K562 (cell line): ENCODE measurements at regions not wholly inside any gene's neighbourhood (a gene's known extent, or its start where the extent isn't known, plus 50 kb on each side); places are given as distances from the start of the nearest gene placed in this dataset.
A peak's percentile ranks its signal among the peaks of the same experiment; 100 is the strongest.

Source experiments
- ATAC-seq: fragments of 200-7000 bp; cut with Tn5 transposase; 3 replicates; pipeline ENCODE4 v1.9.1; 2020; ENCODE audit warnings: moderate library complexity
- BruUV-seq: library from RNA; stranded (reverse); fragments of 400-500 nt; replicated peaks from 2 replicates; lab custom pipeline; 2021; lab: Mats Ljungman, UMichigan
- CTCF ChIA-PET: fragments of 300-600 bp; formaldehyde crosslinking; extraction: SDS; loops from one replicate; lab custom pipeline; 2021; ENCODE audit warnings: low intra/inter-chr PET ratio; lab: Yijun Ruan, JAX
- POLR2A ChIA-PET: fragments of 300-600, 350-650 bp; sonication (Branson Sonifier 250); formaldehyde crosslinking; extraction: SDS; loops from one replicate; lab custom pipeline; 2021; ENCODE audit warnings: antibody characterized with exemption, inconsistent platforms; lab: Yijun Ruan, JAX
- DNase-seq, 4 experiments: peaks; one replicate each; pipeline versions ENCODE4 v3.0.0 to v3.0.0-alpha.2; 2011 to 2018; ENCODE audit warnings: low spot score in 3 of 4, mixed read lengths in 3 of 4; ENCODE audit errors: extremely low read depth in 1 of 4
- FAIRE-seq: peaks from 2 replicates; lab custom pipeline; 2011; peaks lifted over from hg19 to GRCh38; lab: Jason Lieb, UNC
- H2AFZ ChIP-seq: 2 replicates; pipeline ENCODE4 v1.6.0; 2011; ENCODE audit warnings: low read depth, low read length, control low read depth, inconsistent platforms
- H3K27ac ChIP-seq: fragments of 200-600 bp; 3 replicates; pipeline ENCODE4 v1.8.0; 2011; ENCODE audit warnings: low read depth, mild to moderate bottlenecking, control low read depth, inconsistent platforms, low read length, moderate library complexity, mixed read lengths; ENCODE audit errors: extremely low read depth
- H3K27me3 ChIP-seq, 2 experiments: fragments of 300-600 bp in 1 of 2; 2 replicates in 1 of 2; 3 replicates in 1 of 2; pipeline versions ENCODE4 v1.6.0 to v1.8.0; 2011; ENCODE audit warnings: inconsistent platforms in 2 of 2, low read length in 2 of 2, mild to moderate bottlenecking in 1 of 2, mixed read lengths in 1 of 2, moderate library complexity in 1 of 2; ENCODE audit not compliant: control insufficient read depth in 2 of 2, insufficient read depth in 2 of 2
- H3K36me3 ChIP-seq: fragments of 300-600 bp; 3 replicates; pipeline ENCODE4 v1.8.0; 2011; ENCODE audit warnings: mild to moderate bottlenecking, low read length, inconsistent platforms; ENCODE audit not compliant: control insufficient read depth, insufficient read depth
- H3K4me1 ChIP-seq, 2 experiments: fragments of 200-600 bp in 1 of 2; replicated peaks in 1 of 2; 2 replicates in 1 of 2; 3 replicates in 1 of 2; pipeline versions ENCODE4 v1.5.1 to v1.8.0; 2011; ENCODE audit warnings: inconsistent platforms in 2 of 2, low read length in 2 of 2, mild to moderate bottlenecking in 1 of 2, mixed read lengths in 1 of 2, moderate library complexity in 1 of 2; ENCODE audit not compliant: control insufficient read depth in 2 of 2, insufficient read depth in 2 of 2
- H3K4me2 ChIP-seq: 2 replicates; pipeline ENCODE4 v1.6.1; 2011; ENCODE audit warnings: low read length, control low read depth, inconsistent platforms, mixed read lengths; ENCODE audit not compliant: insufficient read depth
- H3K4me3 ChIP-seq: fragments of 200-600 bp; sonication (generic), shearing (Covaris generic); 2 replicates; pipeline ENCODE4 v1.5.1; 2016; ENCODE audit warnings: control low read depth, inconsistent platforms
- H3K79me2 ChIP-seq: fragments of 200-600 bp; 3 replicates; pipeline ENCODE4 v1.8.0; 2011; ENCODE audit warnings: low read length, inconsistent platforms; ENCODE audit not compliant: control insufficient read depth, insufficient read depth
- H3K9ac ChIP-seq, 2 experiments: 2 replicates each; pipeline versions ENCODE4 v1.6.0 to v1.6.1; 2011; ENCODE audit warnings: low read depth in 2 of 2, low read length in 2 of 2, control low read depth in 1 of 2, inconsistent platforms in 1 of 2, mild to moderate bottlenecking in 1 of 2, mixed read lengths in 1 of 2; ENCODE audit not compliant: insufficient read depth in 1 of 2
- H3K9me1 ChIP-seq: one replicate; pipeline ENCODE4 v1.6.0; 2011; ENCODE audit warnings: inconsistent platforms, mild to moderate bottlenecking, low read length, moderate library complexity; ENCODE audit not compliant: control insufficient read depth, insufficient read depth
- H3K9me3 ChIP-seq: replicated peaks from 2 replicates; pipeline ENCODE4 v1.5.1; 2011; ENCODE audit warnings: low read depth, low read length, inconsistent platforms; ENCODE audit not compliant: control insufficient read depth, insufficient read depth
- H4K20me1 ChIP-seq: replicated peaks from 2 replicates; pipeline ENCODE4 v1.6.1; 2011; ENCODE audit warnings: low read length, inconsistent platforms, mixed read lengths; ENCODE audit not compliant: control insufficient read depth, insufficient read depth
- CTCF ChIP-seq, 3 experiments: IDR thresholded peaks in 2 of 3; conservative IDR thresholded peaks in 1 of 3; 2 replicates each; pipeline ENCODE4 v1.5.1; 2011 to 2012; ENCODE audit warnings: low read length in 3 of 3, mild to moderate bottlenecking in 3 of 3, control low read depth in 2 of 3, improper control_type of control experiment in 1 of 3, inconsistent platforms in 1 of 3, low read depth in 1 of 3, mixed read lengths in 1 of 3, moderate library complexity in 1 of 3; ENCODE audit not compliant: insufficient read depth in 2 of 3
- HBP1 ChIP-seq: fragments of 450-650 bp; formaldehyde crosslinking; IDR thresholded peaks from 2 replicates; pipeline ENCODE4 v1.4.0; 2022; ENCODE audit warnings: missing genetic modification characterization
- WGBS: fragments of 100-300 bp; shearing (Covaris generic); methylation state at CpG from one replicate; pipeline ENCODE4 v1.1.6; 2016; ENCODE audit warnings: low coverage, mixed read lengths; ENCODE audit not compliant: insufficient coverage; ENCODE audit errors: missing lambda C conversion rate; 5-methylcytosine and 5-hydroxymethylcytosine counted together
- in situ Hi-C: fragments of 300-500 bp; cut with MboI; formaldehyde crosslinking; loops from 4 replicates; pipeline ENCODE4 v1.15.0; 2018; ENCODE audit warnings: inconsistent platforms, mixed read lengths
- intact Hi-C: fragments of 100-400 bp; cut with micrococcal nuclease; formaldehyde crosslinking; loops from 2 replicates; pipeline ENCODE4 v1.14.2; 2022

GRCh38 chr19:27775395-27775794, 1437.6 kb downstream of the UQCRFS1 start:
- intact Hi-C loops = no loop called here
- no peaks in the 10 kb centered on the region for H4K20me1 ChIP-seq
- WGBS = 92% methylated on average over 3 of the region's 6 CpGs

More at GRCh38 chr19:27775395-27775794, 1437.6 kb downstream of the UQCRFS1 start:
- ChIA-PET POLR2A (interaction anchor here (0.6 kb wide), 1 partner anchor 22 kb away, joined by 3 read pairs; no protein-coding TSS in a partner anchor), CTCF (no interaction called here)
- ATAC-seq (peak; percentile 14; the same call in 1 of the 3 replicates), DNase-seq (peak in 3 of 4 experiments; percentile 11 to 56 (median 50)), FAIRE-seq (no peak)
- Histone ChIP-seq H3K9me3 (peaks cover 3% of the 10 kb centered on the region; the same call in 1 of the 2 replicates), H3K27me3 (no peaks in the 10 kb centered on the region), H2AFZ (no peak overlapping the region), H3K36me3 (peaks cover 19% of the 10 kb centered on the region; the same call in 1 of the 3 replicates), H3K9me1 (no peaks in the 10 kb centered on the region), H3K79me2 (no peaks in the 10 kb centered on the region), H3K9ac (no peak overlapping the region), H3K4me1 (no peaks in the 10 kb centered on the region), H3K27ac (no peak overlapping the region), H3K4me3 (no peak overlapping the region), H3K4me2 (no peak overlapping the region)
- TF ChIP-seq CTCF (IDR thresholded peaks at IDR 0.05 in 2 of 3, conservative IDR thresholded peaks at IDR 0.05 in 1 of 3; ENCODE audit: insufficient read depth in 2 of 3, low read depth in 1 of 3, low read length in 3 of 3) (peak in 1 of 3 experiments; percentile 20; a peak in 1 of 6 replicates), HBP1 (CRISPR knock-in tag) (no peak)
- in situ Hi-C loops = no loop called here
- no TSS peak for BruUV-seq
